Neuronal stem cell (in vitro differentiated cells): ENCODE measurements at regions not wholly inside any gene's neighbourhood (a gene's known extent, or its start where the extent isn't known, plus 50 kb on each side); places are given as distances from the start of the nearest gene placed in this dataset.
A peak's percentile ranks its signal among the peaks of the same experiment; 100 is the strongest.

ENCODE experiments used
- DNase-seq: peaks from one replicate; pipeline ENCODE4 v3.0.0-alpha.2; 2013; ENCODE audit warnings: low spot score
- H2AFZ ChIP-seq: one replicate; pipeline ENCODE4 v1.6.1; 2013; ENCODE audit warnings: mild to moderate bottlenecking, low read length, inconsistent platforms
- H2AK5ac ChIP-seq: 2 replicates; pipeline ENCODE4 v1.6.1; 2013; ENCODE audit warnings: low read depth, mild to moderate bottlenecking, inconsistent platforms, low read length, moderate library complexity, mixed read lengths
- H2BK120ac ChIP-seq: 2 replicates; pipeline ENCODE4 v1.6.1; 2013; ENCODE audit warnings: low read depth, mild to moderate bottlenecking, inconsistent platforms, low read length, moderate library complexity, mixed read lengths
- H2BK12ac ChIP-seq: one replicate; pipeline ENCODE4 v1.6.1; 2013; ENCODE audit warnings: low read length, inconsistent platforms
- H2BK15ac ChIP-seq: 2 replicates; pipeline ENCODE4 v1.6.1; 2013; ENCODE audit warnings: mild to moderate bottlenecking, low read length, inconsistent platforms, mixed read lengths
- H2BK5ac ChIP-seq: one replicate; pipeline ENCODE4 v1.6.1; 2013; ENCODE audit warnings: inconsistent platforms, mild to moderate bottlenecking, low read length, moderate library complexity
- H3K14ac ChIP-seq: one replicate; pipeline ENCODE4 v1.6.1; 2013; ENCODE audit warnings: low read length, inconsistent platforms
- H3K18ac ChIP-seq: 2 replicates; pipeline ENCODE4 v1.6.1; 2013; ENCODE audit warnings: low read length, inconsistent platforms
- H3K23ac ChIP-seq: 2 replicates; pipeline ENCODE4 v1.6.1; 2013; ENCODE audit warnings: low read depth, mild to moderate bottlenecking, mixed read lengths, low read length, inconsistent platforms; ENCODE audit not compliant: poor library complexity
- H3K27ac ChIP-seq: replicated peaks from 3 replicates; pipeline ENCODE4 v1.5.1; 2013; ENCODE audit warnings: low read length, inconsistent platforms
- H3K27me3 ChIP-seq, 3 experiments: 2 replicates each; pipeline ENCODE4 v1.6.1; 2013; ENCODE audit warnings: low read length in 3 of 3, mild to moderate bottlenecking in 2 of 3, inconsistent platforms in 1 of 3, low read depth in 1 of 3, mixed read lengths in 1 of 3, moderate library complexity in 1 of 3; ENCODE audit not compliant: control insufficient read depth in 3 of 3, insufficient read depth in 3 of 3
- H3K36me3 ChIP-seq, 2 donors: replicated peaks in 1 of 2; 2 replicates each; pipeline ENCODE4 v1.6.1; 2013; ENCODE audit warnings: low read length in 2 of 2; ENCODE audit not compliant: control insufficient read depth in 2 of 2, insufficient read depth in 2 of 2
- H3K4ac ChIP-seq: 2 replicates; pipeline ENCODE4 v1.6.1; 2013; ENCODE audit warnings: inconsistent platforms, mild to moderate bottlenecking, low read length, moderate library complexity
- H3K4me1 ChIP-seq, 2 donors: 1 replicate in 1 of 2; 2 replicates in 1 of 2; pipeline ENCODE4 v1.6.1; 2013; ENCODE audit warnings: low read length in 2 of 2, low read depth in 1 of 2; ENCODE audit not compliant: control insufficient read depth in 2 of 2, insufficient read depth in 1 of 2
- H3K4me2 ChIP-seq: one replicate; pipeline ENCODE4 v1.6.1; 2013; ENCODE audit warnings: mild to moderate bottlenecking, low read length, inconsistent platforms; ENCODE audit not compliant: insufficient read depth, poor library complexity, severe bottlenecking
- H3K4me3 ChIP-seq, 2 donors: 2 replicates each; pipeline ENCODE4 v1.5.1; 2013; ENCODE audit warnings: low read length in 2 of 2, mild to moderate bottlenecking in 2 of 2, inconsistent platforms in 1 of 2, moderate library complexity in 1 of 2
- H3K79me1 ChIP-seq: one replicate; pipeline ENCODE4 v1.6.1; 2013; ENCODE audit warnings: low read depth, mild to moderate bottlenecking, inconsistent platforms, low read length, moderate library complexity
- H3K9ac ChIP-seq: one replicate; pipeline ENCODE4 v1.6.1; 2013; ENCODE audit warnings: mild to moderate bottlenecking, low read depth, low read length, inconsistent platforms; ENCODE audit not compliant: poor library complexity
- H3K9me3 ChIP-seq, 2 donors: replicated peaks in 1 of 2; 2 replicates each; pipeline versions ENCODE3 to v1.6.1; 2013; ENCODE audit warnings: low read length in 2 of 2, mild to moderate bottlenecking in 2 of 2, inconsistent platforms in 1 of 2, low read depth in 1 of 2, mixed read lengths in 1 of 2, moderate library complexity in 1 of 2; ENCODE audit not compliant: control insufficient read depth in 2 of 2, insufficient read depth in 1 of 2
- H4K8ac ChIP-seq: one replicate; pipeline ENCODE4 v1.6.1; 2013; ENCODE audit warnings: low read depth, mild to moderate bottlenecking, inconsistent platforms, low read length, moderate library complexity
- H4K91ac ChIP-seq: one replicate; pipeline ENCODE4 v1.6.1; 2013; ENCODE audit warnings: low read length, low read depth, mild to moderate bottlenecking, inconsistent platforms; ENCODE audit not compliant: poor library complexity
- WGBS, 2 donors: extraction: QIAGEN DNeasy Blood & Tissue Kit; methylation state at CpG; one replicate each; pipeline ENCODE4 v1.1.7; 2013; ENCODE audit warnings: missing lambda C conversion rate in 2 of 2, mixed read lengths in 1 of 2; ENCODE audit not compliant: insufficient read length in 2 of 2, insufficient replicate concordance in 1 of 2; ENCODE audit errors: extremely low coverage in 2 of 2; 5-methylcytosine and 5-hydroxymethylcytosine counted together

- Histone ChIP-seq H4K8ac (no peak overlapping the region), H2AFZ (peak overlapping the region; percentile 77), H3K4ac (peak overlapping the region; percentile 66), H4K91ac (no peak overlapping the region), H3K27ac (no peak overlapping the region), H3K9ac (no peak overlapping the region), H2BK15ac (peak overlapping the region; percentile 67), H3K27me3 (no peaks in the 10 kb centered on the region), H3K4me1 (peaks cover 2 to 9% of the 10 kb centered on the region in 2 donors), H3K14ac (peak overlapping the region; percentile 75), H3K23ac (peak overlapping the region; percentile 20), H3K4me2 (no peak overlapping the region), H3K79me1 (no peaks in the 10 kb centered on the region), H2BK12ac (peak overlapping the region; percentile 82), H3K4me3 (no peak overlapping the region), H3K18ac (peak overlapping the region; percentile 78), H2BK5ac (no peak overlapping the region), H3K36me3 (no peaks in the 10 kb centered on the region), H2AK5ac (peak overlapping the region; percentile 70), H3K9me3 (peaks cover 0 to 1% of the 10 kb centered on the region in 2 donors), H2BK120ac (no peak overlapping the region)
- no peak for DNase-seq
- WGBS, 2 donors = no CpG with 5 or more reads among the region's 9 CpGs
These were observed 2031.7 kb downstream of the EFNA5 start for GRCh38 chr5:105639068-105639467.

DNA sequence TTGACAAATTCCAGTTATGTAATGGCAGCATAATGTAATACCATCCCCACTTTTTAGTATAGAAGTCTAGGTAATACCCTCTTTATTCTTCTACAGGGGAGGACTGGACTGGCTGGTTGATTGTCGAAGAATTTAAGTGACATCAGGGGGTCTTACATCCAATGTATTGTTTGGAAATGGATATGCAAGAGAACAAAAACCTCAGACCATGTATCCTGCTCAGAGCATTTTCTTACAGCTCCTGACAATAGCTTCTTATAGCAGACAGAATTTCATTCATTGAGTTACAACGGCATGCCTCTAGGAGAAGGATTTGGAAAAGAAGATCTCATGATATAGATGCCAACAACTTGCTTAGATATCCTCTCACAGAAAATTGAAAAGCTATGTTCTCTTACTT is 2032.3 kb downstream of the EFNA5 start:
- H3K14ac ChIP-seq = no peak overlapping the region
- H3K9ac ChIP-seq = no peak overlapping the region
- H3K27ac ChIP-seq = no peak overlapping the region
- no peak overlapping the region for H3K18ac ChIP-seq
- no peak overlapping the region for H3K23ac ChIP-seq
- peaks cover 2 to 9% of the 10 kb centered on the region in 2 donors for H3K4me1 ChIP-seq
- no CpG with 5 or more reads among the region's 2 CpGs for WGBS, 2 donors
- H2AFZ ChIP-seq = no peak overlapping the region
- H3K4me2 ChIP-seq = no peak overlapping the region
- H3K4ac ChIP-seq = no peak overlapping the region
- H4K8ac ChIP-seq = no peak overlapping the region
- no peak overlapping the region for H2BK12ac ChIP-seq
- H3K27me3 ChIP-seq = no peaks in the 10 kb centered on the region
- no peaks in the 10 kb centered on the region for H3K79me1 ChIP-seq
- no peaks in the 10 kb centered on the region for H3K9me3 ChIP-seq
- H3K36me3 ChIP-seq = no peaks in the 10 kb centered on the region
- H4K91ac ChIP-seq = no peak overlapping the region
- no peak overlapping the region for H2BK5ac ChIP-seq
- H2BK120ac ChIP-seq = no peak overlapping the region
- H2BK15ac ChIP-seq = no peak overlapping the region
- H3K4me3 ChIP-seq = no peak overlapping the region
- no peak overlapping the region for H2AK5ac ChIP-seq
- peak; percentile 20 for DNase-seq

DNA sequence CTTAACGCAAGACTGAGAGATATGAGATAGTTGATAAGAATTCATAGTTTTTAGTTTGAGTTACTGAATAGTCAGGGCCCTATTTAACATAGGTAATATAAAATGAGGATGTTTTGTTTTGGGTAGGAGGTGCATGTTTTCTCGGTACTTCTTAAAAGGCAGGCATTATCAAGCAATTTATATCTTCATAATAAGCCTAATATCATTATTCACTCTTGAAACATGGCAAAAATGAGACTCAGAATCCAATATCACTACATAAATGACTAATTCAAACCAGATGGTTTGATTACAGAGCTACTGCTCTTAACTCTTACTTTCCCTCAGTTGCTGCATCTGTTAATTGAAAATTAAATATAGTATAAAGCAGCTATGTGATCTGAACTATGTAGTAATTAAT is 2038.7 kb downstream of the EFNA5 start:
- no peak overlapping the region for H4K8ac ChIP-seq
- no peak overlapping the region for H3K18ac ChIP-seq
- H3K27ac ChIP-seq = no peak overlapping the region
- no peak overlapping the region for H3K23ac ChIP-seq
- DNase-seq = no peak
- WGBS, 2 donors = no CpG with 5 or more reads among the region's 2 CpGs
- H3K9me3 ChIP-seq = no peaks in the 10 kb centered on the region
- no peak overlapping the region for H2BK120ac ChIP-seq
- no peak overlapping the region for H2BK15ac ChIP-seq
- no peak overlapping the region for H2BK12ac ChIP-seq
- no peak overlapping the region for H4K91ac ChIP-seq
- H3K4ac ChIP-seq = no peak overlapping the region
- H2AFZ ChIP-seq = no peak overlapping the region
- no peaks in the 10 kb centered on the region for H3K36me3 ChIP-seq
- H3K4me1 ChIP-seq = no peaks in the 10 kb centered on the region
- no peak overlapping the region for H2AK5ac ChIP-seq
- H3K27me3 ChIP-seq = no peaks in the 10 kb centered on the region
- no peak overlapping the region for H3K14ac ChIP-seq
- no peak overlapping the region for H3K9ac ChIP-seq
- H3K79me1 ChIP-seq = no peaks in the 10 kb centered on the region
- no peak overlapping the region for H2BK5ac ChIP-seq
- no peak overlapping the region for H3K4me2 ChIP-seq
- H3K4me3 ChIP-seq = no peak overlapping the region

- Histone ChIP-seq H3K27ac (no peak overlapping the region), H2BK15ac (no peak overlapping the region), H3K14ac (no peak overlapping the region), H3K4ac (no peak overlapping the region), H3K27me3 (no peaks in the 10 kb centered on the region), H2AK5ac (no peak overlapping the region), H3K79me1 (no peaks in the 10 kb centered on the region), H2BK12ac (no peak overlapping the region), H3K4me1 (no peaks in the 10 kb centered on the region), H3K4me2 (no peak overlapping the region), H3K36me3 (no peaks in the 10 kb centered on the region), H3K18ac (no peak overlapping the region), H3K9me3 (no peaks in the 10 kb centered on the region), H3K4me3 (no peak overlapping the region), H4K91ac (no peak overlapping the region), H3K23ac (no peak overlapping the region), H3K9ac (no peak overlapping the region), H2AFZ (peak overlapping the region; percentile 6), H2BK120ac (no peak overlapping the region), H2BK5ac (no peak overlapping the region), H4K8ac (no peak overlapping the region)
- DNase-seq = no peak
- WGBS, 2 donors = no CpG with 5 or more reads among the region's 3 CpGs
These were observed 2039.9 kb downstream of the EFNA5 start for GRCh38 chr5:105630803-105631202.
